ENCODE measurements at regions not wholly inside any gene's neighbourhood (a gene's known extent, or its start where the extent isn't known, plus 50 kb on each side); places are given as distances from the start of the nearest gene placed in this dataset.

DNA sequence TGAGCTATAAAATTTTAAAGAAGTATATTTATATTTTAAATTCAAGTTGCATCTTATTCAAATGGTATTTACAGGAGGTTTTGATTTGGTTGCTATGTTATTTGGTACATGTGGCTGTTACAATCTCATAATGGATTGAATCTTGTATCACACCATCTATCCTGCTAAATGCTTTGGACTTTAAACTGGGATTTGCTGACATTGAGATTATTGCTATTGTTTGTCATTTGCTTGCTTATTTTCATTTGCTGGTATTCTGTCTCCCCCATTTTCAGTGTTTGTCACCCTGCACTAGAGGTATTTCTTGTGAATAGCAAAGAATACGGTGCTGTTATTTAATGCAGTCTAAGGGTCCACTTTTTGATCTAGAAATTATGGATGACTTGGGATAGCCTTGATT, 171.1 kb downstream of the SH2D4B start:
- no peak for DNase-seq (ENCODE audit: low spot score)
- H3K27ac ChIP-seq (ENCODE audit: extremely low read length, insufficient read depth, low read length), result no peak overlapping the region
- WGBS (ENCODE audit: low lambda C conversion rate), result 8% methylated on average over 1 of the region's 1 CpG
- no peak overlapping the region for H3K4me3 ChIP-seq (replicated peaks in 1 of 3; ENCODE audit: insufficient read depth in 1 of 3, low read depth in 2 of 3, low read length in 3 of 3)
- H3K36me3 ChIP-seq (replicated peaks in 1 of 2; ENCODE audit: control insufficient read depth in 1 of 2, insufficient read depth in 2 of 2, low read length in 2 of 2), result no peaks in the 10 kb centered on the region
- intact Hi-C loops (cut with micrococcal nuclease; ENCODE audit: unreplicated experiment), result no loop called here
- no peaks in the 10 kb centered on the region for H3K4me1 ChIP-seq (ENCODE audit: insufficient read depth, low read length)
- H2AFZ ChIP-seq (ENCODE audit: low read length), result no peak overlapping the region
- POLR2A ChIA-PET, result no interaction called here
- TF ChIP-seq TSC22D2 (CRISPR knock-in tag; IDR thresholded peaks at IDR 0.05; ENCODE audit: borderline replicate concordance) (no peak), REXO4 (CRISPR knock-in tag; IDR thresholded peaks at IDR 0.05; ENCODE audit: borderline replicate concordance) (no peak), ZNF850 (CRISPR knock-in tag; conservative IDR thresholded peaks at IDR 0.05) (no peak), ZNF777 (CRISPR knock-in tag; IDR thresholded peaks at IDR 0.05) (no peak), NR2F2 (IDR thresholded peaks at IDR 0.05; ENCODE audit: borderline replicate concordance, low read depth) (no peak), MAFK (conservative IDR thresholded peaks at IDR 0.05 in 1 of 2, IDR thresholded peaks at IDR 0.05 in 1 of 2; ENCODE audit: low read length in 2 of 2) (peak; percentile 54 to 74; a peak in 3 of 4 replicates), KDM5A (IDR thresholded peaks at IDR 0.05; ENCODE audit: borderline replicate concordance, low read length) (no peak), ZNF678 (CRISPR knock-in tag; IDR thresholded peaks at IDR 0.05) (no peak), MAFF (IDR thresholded peaks at IDR 0.05; ENCODE audit: low read depth, low read length) (peak; percentile 59), ZBTB8A (CRISPR knock-in tag; IDR thresholded peaks at IDR 0.05; ENCODE audit: borderline replicate concordance, low read depth) (no peak), NFYC (CRISPR knock-in tag; IDR thresholded peaks at IDR 0.05) (no peak)
- TF ChIP-seq, protein P1, sequence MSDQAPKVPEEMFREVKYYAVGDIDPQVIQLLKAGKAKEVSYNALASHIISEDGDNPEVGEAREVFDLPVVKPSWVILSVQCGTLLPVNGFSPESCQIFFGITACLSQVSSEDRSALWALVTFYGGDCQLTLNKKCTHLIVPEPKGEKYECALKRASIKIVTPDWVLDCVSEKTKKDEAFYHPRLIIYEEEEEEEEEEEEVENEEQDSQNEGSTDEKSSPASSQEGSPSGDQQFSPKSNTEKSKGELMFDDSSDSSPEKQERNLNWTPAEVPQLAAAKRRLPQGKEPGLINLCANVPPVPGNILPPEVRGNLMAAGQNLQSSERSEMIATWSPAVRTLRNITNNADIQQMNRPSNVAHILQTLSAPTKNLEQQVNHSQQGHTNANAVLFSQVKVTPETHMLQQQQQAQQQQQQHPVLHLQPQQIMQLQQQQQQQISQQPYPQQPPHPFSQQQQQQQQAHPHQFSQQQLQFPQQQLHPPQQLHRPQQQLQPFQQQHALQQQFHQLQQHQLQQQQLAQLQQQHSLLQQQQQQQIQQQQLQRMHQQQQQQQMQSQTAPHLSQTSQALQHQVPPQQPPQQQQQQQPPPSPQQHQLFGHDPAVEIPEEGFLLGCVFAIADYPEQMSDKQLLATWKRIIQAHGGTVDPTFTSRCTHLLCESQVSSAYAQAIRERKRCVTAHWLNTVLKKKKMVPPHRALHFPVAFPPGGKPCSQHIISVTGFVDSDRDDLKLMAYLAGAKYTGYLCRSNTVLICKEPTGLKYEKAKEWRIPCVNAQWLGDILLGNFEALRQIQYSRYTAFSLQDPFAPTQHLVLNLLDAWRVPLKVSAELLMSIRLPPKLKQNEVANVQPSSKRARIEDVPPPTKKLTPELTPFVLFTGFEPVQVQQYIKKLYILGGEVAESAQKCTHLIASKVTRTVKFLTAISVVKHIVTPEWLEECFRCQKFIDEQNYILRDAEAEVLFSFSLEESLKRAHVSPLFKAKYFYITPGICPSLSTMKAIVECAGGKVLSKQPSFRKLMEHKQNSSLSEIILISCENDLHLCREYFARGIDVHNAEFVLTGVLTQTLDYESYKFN (CRISPR knock-in tag; conservative IDR thresholded peaks at IDR 0.05), result no peak
- TF ChIP-seq, protein P2, sequence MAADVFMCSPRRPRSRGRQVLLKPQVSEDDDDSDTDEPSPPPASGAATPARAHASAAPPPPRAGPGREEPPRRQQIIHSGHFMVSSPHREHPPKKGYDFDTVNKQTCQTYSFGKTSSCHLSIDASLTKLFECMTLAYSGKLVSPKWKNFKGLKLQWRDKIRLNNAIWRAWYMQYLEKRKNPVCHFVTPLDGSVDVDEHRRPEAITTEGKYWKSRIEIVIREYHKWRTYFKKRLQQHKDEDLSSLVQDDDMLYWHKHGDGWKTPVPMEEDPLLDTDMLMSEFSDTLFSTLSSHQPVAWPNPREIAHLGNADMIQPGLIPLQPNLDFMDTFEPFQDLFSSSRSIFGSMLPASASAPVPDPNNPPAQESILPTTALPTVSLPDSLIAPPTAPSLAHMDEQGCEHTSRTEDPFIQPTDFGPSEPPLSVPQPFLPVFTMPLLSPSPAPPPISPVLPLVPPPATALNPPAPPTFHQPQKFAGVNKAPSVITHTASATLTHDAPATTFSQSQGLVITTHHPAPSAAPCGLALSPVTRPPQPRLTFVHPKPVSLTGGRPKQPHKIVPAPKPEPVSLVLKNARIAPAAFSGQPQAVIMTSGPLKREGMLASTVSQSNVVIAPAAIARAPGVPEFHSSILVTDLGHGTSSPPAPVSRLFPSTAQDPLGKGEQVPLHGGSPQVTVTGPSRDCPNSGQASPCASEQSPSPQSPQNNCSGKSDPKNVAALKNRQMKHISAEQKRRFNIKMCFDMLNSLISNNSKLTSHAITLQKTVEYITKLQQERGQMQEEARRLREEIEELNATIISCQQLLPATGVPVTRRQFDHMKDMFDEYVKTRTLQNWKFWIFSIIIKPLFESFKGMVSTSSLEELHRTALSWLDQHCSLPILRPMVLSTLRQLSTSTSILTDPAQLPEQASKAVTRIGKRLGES (CRISPR knock-in tag; IDR thresholded peaks at IDR 0.05; ENCODE audit: borderline replicate concordance), result no peak
- TF ChIP-seq, protein P3, sequence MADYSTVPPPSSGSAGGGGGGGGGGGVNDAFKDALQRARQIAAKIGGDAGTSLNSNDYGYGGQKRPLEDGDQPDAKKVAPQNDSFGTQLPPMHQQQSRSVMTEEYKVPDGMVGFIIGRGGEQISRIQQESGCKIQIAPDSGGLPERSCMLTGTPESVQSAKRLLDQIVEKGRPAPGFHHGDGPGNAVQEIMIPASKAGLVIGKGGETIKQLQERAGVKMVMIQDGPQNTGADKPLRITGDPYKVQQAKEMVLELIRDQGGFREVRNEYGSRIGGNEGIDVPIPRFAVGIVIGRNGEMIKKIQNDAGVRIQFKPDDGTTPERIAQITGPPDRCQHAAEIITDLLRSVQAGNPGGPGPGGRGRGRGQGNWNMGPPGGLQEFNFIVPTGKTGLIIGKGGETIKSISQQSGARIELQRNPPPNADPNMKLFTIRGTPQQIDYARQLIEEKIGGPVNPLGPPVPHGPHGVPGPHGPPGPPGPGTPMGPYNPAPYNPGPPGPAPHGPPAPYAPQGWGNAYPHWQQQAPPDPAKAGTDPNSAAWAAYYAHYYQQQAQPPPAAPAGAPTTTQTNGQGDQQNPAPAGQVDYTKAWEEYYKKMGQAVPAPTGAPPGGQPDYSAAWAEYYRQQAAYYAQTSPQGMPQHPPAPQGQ (CRISPR knock-in tag; IDR thresholded peaks at IDR 0.05; ENCODE audit: borderline replicate concordance), result no peak
- TF ChIP-seq, protein P4, sequence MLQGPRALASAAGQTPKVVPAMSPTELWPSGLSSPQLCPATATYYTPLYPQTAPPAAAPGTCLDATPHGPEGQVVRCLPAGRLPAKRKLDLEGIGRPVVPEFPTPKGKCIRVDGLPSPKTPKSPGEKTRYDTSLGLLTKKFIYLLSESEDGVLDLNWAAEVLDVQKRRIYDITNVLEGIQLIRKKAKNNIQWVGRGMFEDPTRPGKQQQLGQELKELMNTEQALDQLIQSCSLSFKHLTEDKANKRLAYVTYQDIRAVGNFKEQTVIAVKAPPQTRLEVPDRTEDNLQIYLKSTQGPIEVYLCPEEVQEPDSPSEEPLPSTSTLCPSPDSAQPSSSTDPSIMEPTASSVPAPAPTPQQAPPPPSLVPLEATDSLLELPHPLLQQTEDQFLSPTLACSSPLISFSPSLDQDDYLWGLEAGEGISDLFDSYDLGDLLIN (CRISPR knock-in tag; IDR thresholded peaks at IDR 0.05; ENCODE audit: borderline replicate concordance), result no peak
- CTCF ChIA-PET (ENCODE audit: low intra/inter-chr PET ratio, low total read pairs), result no interaction called here
- H3K9me3 ChIP-seq (ENCODE audit: low read length), result no peaks in the 10 kb centered on the region
- H4K20me1 ChIP-seq (ENCODE audit: insufficient read depth, low read length), result no peaks in the 10 kb centered on the region
- peaks cover 0 to 5% of the 10 kb centered on the region in 2 experiments; a peak in 3 of 5 replicates for H3K27me3 ChIP-seq (ENCODE audit: control insufficient read depth in 1 of 2, insufficient read depth in 2 of 2, low read length in 2 of 2)
- BruUV-seq (replicated peaks), result no TSS peak
- no peak for ATAC-seq
- in situ Hi-C loops (cut with HindIII; ENCODE audit: extremely low pct_ligation_motif_present, low pct_unique_long_range_greater_than_20kb), result no loop called here
- no peak overlapping the region for H3K4me2 ChIP-seq (ENCODE audit: low read depth, low read length)
- H3K79me2 ChIP-seq (ENCODE audit: insufficient read depth, low read length), result no peaks in the 10 kb centered on the region
- no peak for FAIRE-seq
- H3K9ac ChIP-seq (ENCODE audit: insufficient read depth, low read depth, low read length), result no peak overlapping the region

Measured in HepG2 (cell line).